Fibroblast of mammary gland (primary cell): ENCODE measurements at regions not wholly inside any gene's neighbourhood (a gene's known extent, or its start where the extent isn't known, plus 50 kb on each side); places are given as distances from the start of the nearest gene placed in this dataset.

Experiments
- DNase-seq: peaks from one replicate; pipeline ENCODE4 v3.0.0-alpha.2; 2010; ENCODE audit warnings: low read depth
- H3K4me3 ChIP-seq: 2 replicates; pipeline ENCODE4 v1.5.1; 2011; ENCODE audit warnings: low read depth, mild to moderate bottlenecking, low read length, moderate library complexity; ENCODE audit not compliant: control insufficient read depth
- TF ChIP-seq, protein P1 (sequence below): conservative IDR thresholded peaks from 2 replicates; pipeline ENCODE4 v1.5.1; 2011; ENCODE audit warnings: low read depth, low read length, inconsistent platforms; ENCODE audit not compliant: control insufficient read depth, insufficient read depth

DNA sequence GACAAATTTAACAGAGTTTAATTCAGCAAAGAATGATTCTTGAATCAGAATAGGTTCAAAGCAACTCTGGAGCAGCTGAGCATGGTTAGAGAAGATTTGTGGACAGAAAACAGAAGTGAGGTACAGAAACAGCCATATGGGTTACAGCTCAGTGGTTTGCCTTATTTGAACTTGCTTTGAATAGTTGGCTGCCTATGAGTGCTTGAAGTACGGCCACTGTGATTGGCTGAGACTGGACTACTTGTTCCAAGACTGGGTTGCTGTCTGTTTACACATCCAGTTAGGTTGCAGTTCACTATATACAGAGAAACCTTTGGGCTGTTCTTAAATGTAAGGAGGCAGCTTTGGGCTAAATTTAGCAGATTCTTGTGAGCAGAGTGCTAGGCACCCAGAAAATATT lies 79.4 kb upstream of the CADPS start:
- peak; percentile 19 for DNase-seq
- H3K4me3 ChIP-seq = no peak overlapping the region
- TF ChIP-seq, protein P1, sequence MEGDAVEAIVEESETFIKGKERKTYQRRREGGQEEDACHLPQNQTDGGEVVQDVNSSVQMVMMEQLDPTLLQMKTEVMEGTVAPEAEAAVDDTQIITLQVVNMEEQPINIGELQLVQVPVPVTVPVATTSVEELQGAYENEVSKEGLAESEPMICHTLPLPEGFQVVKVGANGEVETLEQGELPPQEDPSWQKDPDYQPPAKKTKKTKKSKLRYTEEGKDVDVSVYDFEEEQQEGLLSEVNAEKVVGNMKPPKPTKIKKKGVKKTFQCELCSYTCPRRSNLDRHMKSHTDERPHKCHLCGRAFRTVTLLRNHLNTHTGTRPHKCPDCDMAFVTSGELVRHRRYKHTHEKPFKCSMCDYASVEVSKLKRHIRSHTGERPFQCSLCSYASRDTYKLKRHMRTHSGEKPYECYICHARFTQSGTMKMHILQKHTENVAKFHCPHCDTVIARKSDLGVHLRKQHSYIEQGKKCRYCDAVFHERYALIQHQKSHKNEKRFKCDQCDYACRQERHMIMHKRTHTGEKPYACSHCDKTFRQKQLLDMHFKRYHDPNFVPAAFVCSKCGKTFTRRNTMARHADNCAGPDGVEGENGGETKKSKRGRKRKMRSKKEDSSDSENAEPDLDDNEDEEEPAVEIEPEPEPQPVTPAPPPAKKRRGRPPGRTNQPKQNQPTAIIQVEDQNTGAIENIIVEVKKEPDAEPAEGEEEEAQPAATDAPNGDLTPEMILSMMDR = no peak

DNA sequence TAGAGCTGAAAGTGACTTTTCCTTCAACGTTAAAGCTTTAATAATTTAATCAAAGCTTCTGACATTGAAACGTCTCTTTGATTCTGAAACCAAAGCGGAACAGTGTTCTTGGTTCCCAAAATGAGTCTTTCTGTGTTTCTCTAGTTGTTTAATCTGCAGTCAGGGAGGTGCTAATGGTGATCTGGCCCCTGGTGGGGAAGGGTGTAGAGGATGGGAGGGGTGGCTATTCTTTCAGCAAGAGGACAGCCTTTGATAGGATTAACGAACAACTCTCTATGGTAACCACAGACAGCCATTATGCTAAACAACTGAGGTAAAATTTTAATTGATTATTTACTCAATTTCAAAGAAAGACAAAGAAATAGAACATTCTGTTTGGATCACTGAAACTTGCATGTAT lies 79.9 kb upstream of the CADPS start:
- no peak for DNase-seq
- no peak overlapping the region for H3K4me3 ChIP-seq
- TF ChIP-seq, protein P1 = no peak

DNA sequence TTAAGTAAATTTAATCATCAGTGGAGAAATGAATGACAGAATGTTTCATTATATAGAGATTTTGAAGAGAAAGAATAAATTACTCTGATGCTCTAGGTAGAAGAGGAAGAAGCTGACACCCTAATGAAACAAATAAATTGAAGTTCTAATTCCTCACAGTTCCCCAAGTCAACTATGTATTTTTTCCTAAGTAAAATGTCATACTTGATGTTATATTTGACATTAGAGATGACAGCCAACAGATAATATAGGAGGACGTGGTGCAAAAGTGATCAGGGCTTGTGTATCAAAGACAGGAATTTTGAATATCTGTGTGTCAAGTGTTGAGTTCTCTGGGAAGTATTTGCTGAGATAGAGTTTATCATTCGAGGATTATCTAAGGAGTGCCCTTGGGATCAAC lies 81.2 kb upstream of the CADPS start:
- DNase-seq = no peak
- TF ChIP-seq, protein P1 = no peak
- H3K4me3 ChIP-seq = no peak overlapping the region

DNA sequence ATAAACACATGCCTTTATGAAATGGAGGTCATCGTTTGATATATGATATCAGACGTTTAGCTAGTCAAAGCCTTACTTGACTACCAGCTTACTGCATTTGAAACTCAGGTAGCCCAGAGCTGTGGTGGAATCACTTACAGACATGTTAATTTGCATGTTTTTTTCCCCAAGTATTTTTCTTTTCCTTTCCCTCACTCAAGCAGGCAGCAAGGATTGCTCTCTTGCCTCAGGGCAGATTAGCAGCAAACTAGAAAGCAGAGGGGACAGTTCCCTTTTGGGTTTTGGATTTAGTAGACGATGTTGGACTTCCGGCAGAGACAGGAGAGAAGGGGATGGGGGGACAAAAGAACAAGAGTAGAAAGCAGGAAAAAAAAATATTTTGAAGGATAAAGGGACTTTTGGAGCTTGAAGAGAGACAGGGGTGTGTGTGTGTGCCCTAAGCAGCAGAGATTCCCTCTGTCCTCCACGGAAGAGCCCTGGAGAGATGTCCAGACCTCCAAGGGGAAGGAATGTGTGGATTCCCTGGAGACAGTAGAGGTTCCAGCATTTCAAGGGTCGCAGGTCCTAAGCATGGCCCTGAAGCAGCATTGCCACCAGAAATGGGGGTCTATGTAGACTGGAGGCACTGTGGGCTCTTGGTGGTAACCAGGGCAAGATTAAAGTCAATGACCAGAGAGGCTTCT lies 86.8 kb upstream of the CADPS start:
- DNase-seq = no peak
- TF ChIP-seq, protein P1 = no peak
- no peak overlapping the region for H3K4me3 ChIP-seq

DNA sequence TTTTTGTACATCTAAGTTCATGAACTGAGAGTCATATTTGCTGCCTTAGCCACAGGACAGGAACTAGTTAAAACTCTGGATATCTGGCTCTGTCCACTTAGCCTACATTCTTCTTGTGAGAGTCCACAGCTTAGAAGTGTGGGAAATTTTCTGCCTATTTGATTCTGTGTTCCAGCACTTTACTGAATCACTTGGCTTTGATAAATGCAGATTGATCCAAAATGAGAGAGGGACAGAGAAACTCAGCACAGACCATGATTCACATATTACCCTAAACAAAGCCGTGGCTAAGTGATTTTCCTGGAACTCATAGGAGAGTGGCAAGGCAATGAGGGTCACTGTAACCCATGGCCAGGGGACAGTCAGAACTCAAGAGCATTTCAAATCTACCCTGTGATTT lies 87.5 kb upstream of the CADPS start:
- DNase-seq = peak; percentile 4
- H3K4me3 ChIP-seq = no peak overlapping the region
- TF ChIP-seq, protein P1 = no peak

DNA sequence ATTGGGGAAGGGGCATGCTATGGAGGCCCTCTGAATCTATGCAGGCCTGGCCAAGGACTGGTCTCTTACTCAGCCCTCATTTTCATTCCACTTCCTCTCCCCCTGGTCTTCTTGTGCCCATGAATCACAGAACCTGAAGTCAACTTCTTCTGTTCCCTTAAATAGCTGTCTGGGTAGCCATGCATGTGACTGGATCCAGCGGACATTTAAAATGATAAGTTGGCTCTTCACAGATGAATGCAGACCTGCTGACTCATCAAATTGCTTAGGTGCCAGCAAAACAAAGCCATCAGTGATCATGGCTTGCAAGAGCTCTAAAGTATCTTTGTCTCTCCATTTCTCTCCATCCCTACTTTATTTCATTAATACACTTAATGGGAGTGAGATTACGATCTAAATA lies 90.1 kb upstream of the CADPS start:
- TF ChIP-seq, protein P1 = no peak
- DNase-seq = peak; percentile 21
- no peak overlapping the region for H3K4me3 ChIP-seq

DNA sequence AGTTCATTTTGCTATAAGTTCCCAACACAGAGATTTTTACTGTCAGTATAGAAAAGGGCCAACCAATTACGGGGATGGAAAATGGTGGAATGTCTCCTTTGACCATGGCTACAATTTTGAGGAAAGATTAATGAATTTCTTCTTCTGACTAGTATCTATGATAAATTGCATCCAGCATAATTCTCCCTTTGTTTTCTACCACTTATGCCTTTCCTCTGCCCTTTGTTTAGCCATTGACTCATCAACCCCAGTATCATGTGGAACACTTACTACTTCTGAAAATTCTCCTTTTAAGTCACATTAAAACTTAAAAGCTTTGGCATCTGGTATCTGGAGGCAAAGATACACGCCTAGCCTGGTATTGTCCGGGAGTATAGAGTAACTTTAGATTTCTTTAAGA lies 92.9 kb upstream of the CADPS start:
- no peak overlapping the region for H3K4me3 ChIP-seq
- no peak for DNase-seq
- TF ChIP-seq, protein P1 = no peak
